ENCODE measurements at regions not wholly inside any gene's neighbourhood (a gene's known extent, or its start where the extent isn't known, plus 50 kb on each side); places are given as distances from the start of the nearest gene placed in this dataset.

- no peaks in the 10 kb centered on the region for H3K36me3 ChIP-seq (ENCODE audit: insufficient read depth, low read length)
- H3F3A ChIP-seq (ENCODE audit: insufficient read depth, low read length): no peaks in the 10 kb centered on the region
- no peaks in the 10 kb centered on the region for H3K9me2 ChIP-seq (ENCODE audit: low read depth, low read length)
- TF ChIP-seq EZH2 (IDR thresholded peaks at IDR 0.05; ENCODE audit: borderline replicate concordance, low read length) (no peak), CTCF (IDR thresholded peaks at IDR 0.05; ENCODE audit: low read length) (no peak)
- no peaks in the 10 kb centered on the region for H3K27me3 ChIP-seq (ENCODE audit: insufficient read depth, low read length)
- no peak overlapping the region for H3K4me2 ChIP-seq (ENCODE audit: low read length)
- H3K79me2 ChIP-seq (ENCODE audit: insufficient read depth, low read length): no peaks in the 10 kb centered on the region
- H3K27ac ChIP-seq (ENCODE audit: low read depth, low read length, poor library complexity, severe bottlenecking): no peak overlapping the region
- H2AFZ ChIP-seq (ENCODE audit: low read length): no peak overlapping the region
- H3K4me1 ChIP-seq (ENCODE audit: insufficient read depth, low read length, severe bottlenecking): no peaks in the 10 kb centered on the region
- no peaks in the 10 kb centered on the region for H3K9me3 ChIP-seq (ENCODE audit: low read length)
- no peak overlapping the region for H3K9ac ChIP-seq (ENCODE audit: low read length)
- no peak overlapping the region for H3K4me3 ChIP-seq (ENCODE audit: low read depth, low read length, poor library complexity, severe bottlenecking)
- H4K20me1 ChIP-seq (ENCODE audit: insufficient read depth, low read length): no peaks in the 10 kb centered on the region
These were observed 750.9 kb downstream of the MAT2B start for GRCh38 chr5:164256351-164256750.

- no peaks in the 10 kb centered on the region for H3K36me3 ChIP-seq (ENCODE audit: insufficient read depth, low read length)
- TF ChIP-seq EZH2 (IDR thresholded peaks at IDR 0.05; ENCODE audit: borderline replicate concordance, low read length) (no peak), CTCF (IDR thresholded peaks at IDR 0.05; ENCODE audit: low read length) (no peak)
- no peaks in the 10 kb centered on the region for H3K9me2 ChIP-seq (ENCODE audit: low read depth, low read length)
- no peak overlapping the region for H3K4me2 ChIP-seq (ENCODE audit: low read length)
- H3K4me3 ChIP-seq (ENCODE audit: low read depth, low read length, poor library complexity, severe bottlenecking): no peak overlapping the region
- H3K9ac ChIP-seq (ENCODE audit: low read length): no peak overlapping the region
- no peaks in the 10 kb centered on the region for H3K9me3 ChIP-seq (ENCODE audit: low read length)
- no peaks in the 10 kb centered on the region for H3F3A ChIP-seq (ENCODE audit: insufficient read depth, low read length)
- no peaks in the 10 kb centered on the region for H3K4me1 ChIP-seq (ENCODE audit: insufficient read depth, low read length, severe bottlenecking)
- H4K20me1 ChIP-seq (ENCODE audit: insufficient read depth, low read length): no peaks in the 10 kb centered on the region
- H3K79me2 ChIP-seq (ENCODE audit: insufficient read depth, low read length): no peaks in the 10 kb centered on the region
- no peak overlapping the region for H2AFZ ChIP-seq (ENCODE audit: low read length)
- no peaks in the 10 kb centered on the region for H3K27me3 ChIP-seq (ENCODE audit: insufficient read depth, low read length)
- no peak overlapping the region for H3K27ac ChIP-seq (ENCODE audit: low read depth, low read length, poor library complexity, severe bottlenecking)
These were observed 751.5 kb downstream of the MAT2B start for GRCh38 chr5:164256954-164257353.

GRCh38 chr5:164265566-164265965, 760.1 kb downstream of the MAT2B start:
- TF ChIP-seq CTCF (IDR thresholded peaks at IDR 0.05; ENCODE audit: low read length) (no peak), EZH2 (IDR thresholded peaks at IDR 0.05; ENCODE audit: borderline replicate concordance, low read length) (no peak)
- Histone ChIP-seq H3K4me1 (ENCODE audit: insufficient read depth, low read length, severe bottlenecking) (no peaks in the 10 kb centered on the region), H3F3A (ENCODE audit: insufficient read depth, low read length) (no peaks in the 10 kb centered on the region), H3K9me3 (ENCODE audit: low read length) (no peaks in the 10 kb centered on the region), H3K36me3 (ENCODE audit: insufficient read depth, low read length) (no peaks in the 10 kb centered on the region), H3K9ac (ENCODE audit: low read length) (no peak overlapping the region), H3K27ac (ENCODE audit: low read depth, low read length, poor library complexity, severe bottlenecking) (no peak overlapping the region), H3K9me2 (ENCODE audit: low read depth, low read length) (no peaks in the 10 kb centered on the region), H3K4me2 (ENCODE audit: low read length) (no peak overlapping the region), H3K79me2 (ENCODE audit: insufficient read depth, low read length) (no peaks in the 10 kb centered on the region), H2AFZ (ENCODE audit: low read length) (no peak overlapping the region), H4K20me1 (ENCODE audit: insufficient read depth, low read length) (no peaks in the 10 kb centered on the region), H3K4me3 (ENCODE audit: low read depth, low read length, poor library complexity, severe bottlenecking) (no peak overlapping the region), H3K27me3 (ENCODE audit: insufficient read depth, low read length) (no peaks in the 10 kb centered on the region)
